K562 (cell line): ENCODE measurements at regions not wholly inside any gene's neighbourhood (a gene's known extent, or its start where the extent isn't known, plus 50 kb on each side); places are given as distances from the start of the nearest gene placed in this dataset.

Source experiments
- ATF7 ChIP-seq: fragments of 450-650 bp; IDR thresholded peaks from 2 replicates; pipeline ENCODE4 v1.7.1; 2014; ENCODE audit warnings: mild to moderate bottlenecking, moderate library complexity
- ESRRB ChIP-seq: fragments of 250-450 bp; sonication (Bioruptor Pico); IDR thresholded peaks from 2 replicates; pipeline ENCODE4 v1.5.0; 2020; ENCODE audit warnings: mild to moderate bottlenecking, moderate library complexity, borderline replicate concordance
- FIP1L1 ChIP-seq: fragments of 200-400 bp; formaldehyde crosslinking; IDR thresholded peaks from 2 replicates; pipeline ENCODE4 v1.6.1; 2018; ENCODE audit warnings: mild to moderate bottlenecking, low read depth, low read length; ENCODE audit not compliant: poor library complexity, severe bottlenecking
- FOXO4 ChIP-seq: fragments of 450-650 bp; formaldehyde crosslinking; IDR thresholded peaks from 2 replicates; pipeline ENCODE4 v1.4.0; 2020; ENCODE audit warnings: mild to moderate bottlenecking, moderate library complexity
- JUND ChIP-seq, 2 experiments: IDR thresholded peaks; 2 replicates in 1 of 2; 3 replicates in 1 of 2; pipeline ENCODE4 v1.6.1; 2011; ENCODE audit warnings: borderline replicate concordance in 2 of 2, low read depth in 2 of 2, low read length in 2 of 2, improper control_type of control experiment in 1 of 2, missing biosample characterization in 1 of 2, missing genetic modification characterization in 1 of 2, missing genetic modification reagents in 1 of 2
- MCM3 ChIP-seq: fragments of 450-650 bp; IDR thresholded peaks from 2 replicates; pipeline ENCODE4 v1.6.1; 2016
- NONO ChIP-seq, 2 experiments: fragments of 200-400 bp in 1 of 2; fragments of 450-650 bp in 1 of 2; formaldehyde crosslinking in 1 of 2; IDR thresholded peaks; 2 replicates each; pipeline ENCODE4 v1.6.1; 2017; ENCODE audit warnings: low read depth in 2 of 2, mild to moderate bottlenecking in 2 of 2, moderate library complexity in 2 of 2, low read length in 1 of 2
- NR2C2 ChIP-seq, 2 experiments: fragments of 200-800 bp in 1 of 2; sonication (Bioruptor generic) in 1 of 2; sonication (generic) in 1 of 2; formaldehyde crosslinking in 1 of 2; IDR thresholded peaks; 2 replicates each; pipeline versions ENCODE4 v1.6.1 to v1.8.0; 2016 to 2022; ENCODE audit warnings: mild to moderate bottlenecking in 1 of 2, missing compliant biosample characterization in 1 of 2, missing genetic modification characterization in 1 of 2, missing genetic modification reagents in 1 of 2
- PATZ1 ChIP-seq: fragments of 250-450 bp; sonication (Bioruptor Pico); IDR thresholded peaks from 2 replicates; pipeline ENCODE4 v1.5.0; 2020; ENCODE audit warnings: mild to moderate bottlenecking, borderline replicate concordance
- PKNOX1 ChIP-seq: fragments of 450-650 bp; IDR thresholded peaks from 2 replicates; pipeline ENCODE4 v1.6.1; 2016
- RB1 ChIP-seq: fragments of 450-650 bp; IDR thresholded peaks from 2 replicates; pipeline ENCODE4 v1.6.1; 2017; ENCODE audit warnings: low read depth, mild to moderate bottlenecking
- ZNF668 ChIP-seq: fragments of 250-450 bp; sonication (Bioruptor Pico); IDR thresholded peaks from 2 replicates; pipeline ENCODE4 v1.8.0; 2022; ENCODE audit warnings: mild to moderate bottlenecking, inconsistent platforms

DNA sequence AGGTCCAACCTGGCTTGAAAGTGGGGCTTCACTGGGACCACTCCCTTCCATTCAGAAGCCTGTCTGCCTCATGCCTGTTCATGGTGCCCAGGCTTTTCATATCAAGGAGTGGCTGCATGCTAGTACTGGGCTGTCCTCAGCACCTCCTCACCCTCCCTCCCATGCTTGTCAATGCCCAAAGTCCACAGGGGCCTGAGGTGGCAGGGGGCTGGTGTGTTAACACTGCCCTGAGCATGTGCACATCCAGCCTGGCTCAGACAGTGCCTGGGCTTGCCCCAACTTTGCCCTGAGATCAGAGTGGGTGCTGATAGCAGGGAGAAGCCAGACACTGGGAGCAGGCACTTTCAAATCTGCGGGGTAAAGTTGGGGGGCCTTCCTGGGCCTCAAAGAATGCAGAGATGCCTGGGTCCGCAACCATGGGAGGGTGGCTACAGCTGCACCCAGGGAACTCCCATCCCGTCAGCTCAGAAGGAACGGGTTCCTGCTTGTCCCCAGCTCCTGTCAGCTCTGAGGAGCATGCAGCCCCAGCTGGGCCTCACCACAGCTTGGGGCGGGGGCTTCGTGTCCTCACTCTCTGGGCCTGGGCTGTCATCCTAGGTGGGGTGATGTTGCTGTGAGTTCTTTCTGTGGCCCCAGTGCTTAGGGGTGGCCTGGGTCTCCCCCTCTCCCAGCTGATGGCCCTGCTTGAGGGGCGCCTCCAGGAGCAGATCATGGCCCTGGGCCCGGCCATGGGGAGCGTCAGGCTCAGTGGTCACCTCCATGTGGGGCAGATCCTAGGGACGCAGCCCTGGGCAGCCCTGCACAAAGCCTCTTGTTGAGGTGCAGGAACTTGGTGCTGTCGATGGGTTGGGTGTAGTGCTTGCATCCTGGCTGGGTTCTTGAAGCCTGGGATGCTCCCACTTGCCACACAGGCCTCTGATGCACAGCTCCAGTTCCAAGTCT is 830.6 kb upstream of the SLITRK5 start:
- TF ChIP-seq FOXO4 (CRISPR knock-in tag) (no peak), FIP1L1 (no peak), MCM3 (no peak), RB1 (no peak), ZNF668 (CRISPR knock-in tag) (no peak), NONO (IDR thresholded peaks at IDR 0.05; ENCODE audit: low read depth in 2 of 2, low read length in 1 of 2) (no peak), ATF7 (no peak), PKNOX1 (no peak), JUND (IDR thresholded peaks at IDR 0.05; ENCODE audit: borderline replicate concordance, low read depth, low read length) (no peak), JUND (tag; IDR thresholded peaks at IDR 0.05; ENCODE audit: borderline replicate concordance, low read depth, low read length) (no peak), PATZ1 (CRISPR knock-in tag) (no peak), NR2C2 (CRISPR knock-in tag; IDR thresholded peaks at IDR 0.05) (no peak), NR2C2 (tag; IDR thresholded peaks at IDR 0.05) (no peak), ESRRB (CRISPR knock-in tag) (no peak)
